Karpas-422 (cell line): ENCODE measurements at regions not wholly inside any gene's neighbourhood (a gene's known extent, or its start where the extent isn't known, plus 50 kb on each side); places are given as distances from the start of the nearest gene placed in this dataset.
"Not testable (repeated sequence)": the region's sequence is repeated elsewhere in the genome, so short reads cannot be mapped to it uniquely, and the experiment has no call there.

Experiments used
- DNase-seq: peaks from one replicate; pipeline ENCODE4 v3.0.0-alpha.2; 2015
- H2AFZ ChIP-seq: fragments of 200-600 bp; sonication (generic); 2 replicates; pipeline ENCODE4 v1.6.1; 2014; ENCODE audit warnings: antibody characterized with exemption, low read length, mixed read lengths
- H3K27ac ChIP-seq: fragments of 200-600 bp; sonication (generic); 2 replicates; pipeline ENCODE4 v1.5.1; 2014; ENCODE audit warnings: mild to moderate bottlenecking, low read length, moderate library complexity
- H3K27me3 ChIP-seq: fragments of 200-600 bp; sonication (generic); 2 replicates; pipeline ENCODE4 v1.6.1; 2014; ENCODE audit warnings: low read length, mixed read lengths
- H3K36me3 ChIP-seq: fragments of 200-600 bp; sonication (generic); 2 replicates; pipeline ENCODE4 v1.6.1; 2014; ENCODE audit warnings: low read length, mixed read lengths; ENCODE audit not compliant: insufficient read depth
- H3K4me1 ChIP-seq: fragments of 200-600 bp; sonication (generic); 2 replicates; pipeline ENCODE4 v1.6.1; 2014; ENCODE audit warnings: mild to moderate bottlenecking, low read length, mixed read lengths
- H3K4me2 ChIP-seq: fragments of 200-600 bp; sonication (generic); 2 replicates; pipeline ENCODE4 v1.6.1; 2014; ENCODE audit warnings: low read length, low read depth, mild to moderate bottlenecking; ENCODE audit not compliant: poor library complexity, severe bottlenecking
- H3K4me3 ChIP-seq: fragments of 200-600 bp; sonication (generic); 2 replicates; pipeline ENCODE4 v1.5.1; 2014; ENCODE audit warnings: mild to moderate bottlenecking, antibody characterized with exemption, low read length, mixed read lengths
- H3K79me2 ChIP-seq: fragments of 200-600 bp; sonication (generic); 2 replicates; pipeline ENCODE4 v1.6.1; 2014; ENCODE audit warnings: mild to moderate bottlenecking, low read length, mixed read lengths
- H3K9ac ChIP-seq: fragments of 200-600 bp; sonication (generic); 2 replicates; pipeline ENCODE4 v1.6.0; 2014; ENCODE audit warnings: low read length
- H3K9me2 ChIP-seq: fragments of 200-600 bp; sonication (generic), shearing (Covaris generic); replicated peaks from 2 replicates; pipeline ENCODE4 v1.6.0; 2014; ENCODE audit warnings: mild to moderate bottlenecking, low read length, moderate library complexity; ENCODE audit not compliant: insufficient read depth
- H3K9me3 ChIP-seq: fragments of 300-700, 200-600 bp; sonication (generic); 2 replicates; pipeline ENCODE4 v1.6.1; 2014; ENCODE audit warnings: low read length, mixed read lengths
- H4K20me1 ChIP-seq: fragments of 200-600 bp; sonication (generic); 2 replicates; pipeline ENCODE4 v1.6.1; 2014; ENCODE audit warnings: mild to moderate bottlenecking, antibody characterized with exemption, low read length, low read depth; ENCODE audit not compliant: insufficient read depth

DNA sequence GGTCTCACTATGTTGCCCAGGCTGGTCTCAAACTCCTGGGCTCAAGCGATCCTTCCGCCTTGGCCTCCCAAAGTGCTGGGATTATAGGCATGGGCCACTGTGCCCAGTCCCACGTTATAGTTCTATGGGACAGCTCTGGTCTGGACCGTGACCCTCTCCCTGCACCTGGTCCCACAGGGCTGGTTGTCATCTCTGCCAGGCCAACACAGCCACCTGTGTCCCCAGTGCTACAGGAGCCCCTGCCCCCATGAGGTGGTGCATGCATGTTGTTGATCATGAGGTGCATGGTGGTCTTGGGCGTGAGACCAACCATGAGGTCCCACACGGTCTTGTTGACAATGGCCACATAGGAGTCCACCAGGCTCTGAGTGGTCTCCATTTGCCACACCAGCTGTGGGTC lies 51.0 kb upstream of the UBE2Q2 start:
- H2AFZ ChIP-seq, H3K4me2 ChIP-seq, H3K9ac ChIP-seq, DNase-seq, H3K27me3 ChIP-seq, H3K4me3 ChIP-seq, H3K9me3 ChIP-seq, H3K9me2 ChIP-seq, H3K36me3 ChIP-seq, H3K27ac ChIP-seq, H4K20me1 ChIP-seq, H3K79me2 ChIP-seq, H3K4me1 ChIP-seq: not testable (repeated sequence)

- H3K9me2 ChIP-seq: no peaks in the 10 kb centered on the region
- H3K36me3 ChIP-seq: no peaks in the 10 kb centered on the region
- no peak overlapping the region for H3K9ac ChIP-seq
- DNase-seq: no peak
- no peak overlapping the region for H3K27ac ChIP-seq
- no peak overlapping the region for H3K4me2 ChIP-seq
- no peaks in the 10 kb centered on the region for H3K79me2 ChIP-seq
- H3K27me3 ChIP-seq: no peaks in the 10 kb centered on the region
- H2AFZ ChIP-seq: no peak overlapping the region
- H3K4me3 ChIP-seq: no peak overlapping the region
- no peaks in the 10 kb centered on the region for H3K4me1 ChIP-seq
- H3K9me3 ChIP-seq: no peaks in the 10 kb centered on the region
- H4K20me1 ChIP-seq: no peaks in the 10 kb centered on the region
Observed at GRCh38 chr15:75791337-75791713, 51.9 kb upstream of the UBE2Q2 start.

- no peak overlapping the region for H3K27ac ChIP-seq
- H3K36me3 ChIP-seq: no peaks in the 10 kb centered on the region
- H3K9ac ChIP-seq: no peak overlapping the region
- H3K9me3 ChIP-seq: no peaks in the 10 kb centered on the region
- H2AFZ ChIP-seq: no peak overlapping the region
- no peaks in the 10 kb centered on the region for H3K4me1 ChIP-seq
- no peak for DNase-seq
- H3K27me3 ChIP-seq: no peaks in the 10 kb centered on the region
- H3K4me3 ChIP-seq: no peak overlapping the region
- no peak overlapping the region for H3K4me2 ChIP-seq
- no peaks in the 10 kb centered on the region for H3K9me2 ChIP-seq
- H4K20me1 ChIP-seq: no peaks in the 10 kb centered on the region
- H3K79me2 ChIP-seq: no peaks in the 10 kb centered on the region
Observed at GRCh38 chr15:75790631-75791336, 52.5 kb upstream of the UBE2Q2 start.

DNA sequence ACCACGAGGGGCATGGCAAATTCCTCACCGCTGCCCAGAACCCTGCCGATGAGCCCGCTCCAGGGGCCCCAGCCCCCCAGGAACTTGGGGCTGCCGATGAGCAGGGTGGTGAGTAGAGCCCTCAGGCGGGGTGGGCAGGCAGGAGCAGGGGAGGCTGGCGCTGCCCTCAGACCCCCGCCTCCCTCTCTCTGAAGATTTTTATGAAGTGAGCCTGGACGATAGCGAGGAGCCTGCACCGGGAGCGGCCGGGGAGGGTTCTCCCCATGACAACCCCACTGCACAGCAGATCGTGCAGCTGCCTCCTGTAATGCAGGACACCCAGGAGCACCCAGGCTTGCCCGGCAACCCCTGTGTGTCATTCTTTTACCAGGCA lies 56.7 kb upstream of the UBE2Q2 start:
- Histone ChIP-seq H3K79me2 (no peaks in the 10 kb centered on the region), H3K4me1 (no peaks in the 10 kb centered on the region), H3K27ac (no peak overlapping the region), H3K9me3 (no peaks in the 10 kb centered on the region), H3K9me2 (no peaks in the 10 kb centered on the region), H3K4me3 (no peak overlapping the region), H3K36me3 (no peaks in the 10 kb centered on the region), H3K4me2 (no peak overlapping the region), H3K9ac (no peak overlapping the region), H2AFZ (no peak overlapping the region), H3K27me3 (no peaks in the 10 kb centered on the region), H4K20me1 (no peaks in the 10 kb centered on the region)
- no peak for DNase-seq

DNA sequence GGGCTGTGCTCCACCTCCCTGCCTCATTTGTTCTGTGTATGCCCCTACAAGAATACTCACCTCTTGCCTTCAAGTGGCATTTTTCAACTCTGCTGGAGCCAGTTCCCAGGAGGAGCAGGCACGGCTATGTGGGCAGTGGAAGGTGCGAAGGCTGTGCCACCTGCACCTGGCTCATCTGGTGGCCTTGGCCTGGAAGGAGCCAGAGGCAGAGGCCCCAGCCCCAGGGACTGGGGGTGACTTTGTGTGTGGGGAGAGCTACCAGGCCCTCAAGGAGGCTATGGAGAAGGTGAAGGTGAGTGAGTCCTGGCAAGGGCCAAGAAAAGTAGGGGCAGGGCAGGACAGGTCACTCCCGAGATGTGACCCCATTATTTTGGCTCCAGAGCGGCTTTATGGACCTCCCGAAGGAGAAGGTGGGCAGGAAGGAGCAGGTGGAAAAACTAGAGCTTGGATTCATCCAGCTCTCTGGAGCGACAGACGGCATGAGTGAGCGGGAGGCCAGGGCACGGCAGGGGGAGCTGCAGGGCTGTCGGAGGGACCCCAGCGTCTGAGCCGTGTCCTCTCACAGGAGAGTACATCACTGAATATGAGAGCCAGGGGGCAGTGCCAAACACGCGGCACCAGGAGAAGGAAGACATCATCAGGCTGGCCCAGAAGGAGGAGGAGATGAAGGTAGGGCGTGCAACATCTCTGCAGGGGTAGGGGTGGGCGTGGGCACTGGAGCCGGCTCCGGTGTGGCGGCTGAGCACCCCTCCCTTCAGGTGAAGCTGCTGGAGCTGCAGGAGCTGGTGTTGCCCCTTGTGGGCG lies 57.3 kb upstream of the UBE2Q2 start:
- no peaks in the 10 kb centered on the region for H3K36me3 ChIP-seq
- no peak overlapping the region for H3K27ac ChIP-seq
- H3K27me3 ChIP-seq: no peaks in the 10 kb centered on the region
- H3K4me1 ChIP-seq: no peaks in the 10 kb centered on the region
- H3K9ac ChIP-seq: no peak overlapping the region
- DNase-seq: no peak
- no peaks in the 10 kb centered on the region for H4K20me1 ChIP-seq
- no peak overlapping the region for H3K4me3 ChIP-seq
- H2AFZ ChIP-seq: no peak overlapping the region
- H3K9me3 ChIP-seq: no peaks in the 10 kb centered on the region
- no peaks in the 10 kb centered on the region for H3K9me2 ChIP-seq
- H3K79me2 ChIP-seq: no peaks in the 10 kb centered on the region
- no peak overlapping the region for H3K4me2 ChIP-seq

DNA sequence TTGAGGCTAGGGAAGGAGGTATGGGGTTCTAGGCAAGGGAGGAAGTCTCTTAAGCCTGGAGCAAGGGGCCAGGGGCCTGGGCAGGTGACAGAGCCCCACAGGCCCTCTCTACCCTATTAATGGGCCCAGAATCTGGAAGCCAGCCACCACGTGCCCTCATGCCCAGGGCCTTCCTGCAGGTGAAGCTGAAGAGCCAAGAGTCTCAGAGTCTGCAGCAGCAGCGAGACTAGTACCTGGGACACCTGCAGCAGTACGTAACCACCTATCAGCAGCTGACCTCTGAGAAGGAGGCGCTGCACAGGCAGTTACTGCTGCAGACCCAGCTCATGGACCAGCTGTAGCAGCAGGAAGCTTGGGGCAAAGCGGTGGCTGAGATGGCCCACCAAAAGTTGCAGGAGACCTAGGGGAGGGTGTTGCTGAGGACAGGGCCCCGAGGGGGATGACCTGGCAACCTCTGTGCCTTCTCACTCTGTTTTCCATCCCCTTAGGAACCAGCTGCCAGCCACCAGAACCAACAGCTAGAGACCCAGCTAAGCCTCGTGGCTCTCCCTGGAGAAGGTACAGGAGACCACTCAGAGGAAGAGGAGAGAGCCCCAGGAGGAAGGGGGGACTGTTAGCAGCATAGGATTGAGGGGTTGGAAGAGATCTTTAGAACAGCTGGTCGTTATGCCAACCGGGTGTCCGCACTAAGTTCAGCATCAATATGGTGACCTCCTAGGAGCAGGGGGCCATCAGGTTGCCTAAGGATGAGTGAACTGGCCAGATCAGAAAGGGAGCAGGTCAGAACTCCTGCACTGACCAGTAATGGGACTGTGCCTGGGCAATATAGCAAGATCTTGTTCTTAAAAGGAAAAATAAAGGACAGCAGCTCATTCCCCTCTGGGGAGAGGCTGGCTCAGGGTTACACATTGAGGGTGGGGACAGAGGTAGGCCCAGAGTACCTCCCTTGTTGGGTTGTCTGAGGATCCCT lies 58.5 kb upstream of the UBE2Q2 start:
- H3K4me3 ChIP-seq, H3K4me1 ChIP-seq, H3K9me3 ChIP-seq, H3K36me3 ChIP-seq, H2AFZ ChIP-seq, H3K27me3 ChIP-seq, H3K9me2 ChIP-seq, H3K79me2 ChIP-seq, H3K4me2 ChIP-seq, H3K9ac ChIP-seq, DNase-seq, H4K20me1 ChIP-seq, H3K27ac ChIP-seq: not testable (repeated sequence)

- H3K36me3 ChIP-seq, H3K79me2 ChIP-seq, H2AFZ ChIP-seq, H3K9me2 ChIP-seq, H3K4me2 ChIP-seq, H3K4me1 ChIP-seq, H3K9ac ChIP-seq, H3K4me3 ChIP-seq, H3K9me3 ChIP-seq, H3K27me3 ChIP-seq, H4K20me1 ChIP-seq, H3K27ac ChIP-seq, DNase-seq: not testable (repeated sequence)
Observed at GRCh38 chr15:75783566-75783965, 59.7 kb upstream of the UBE2Q2 start.

- Histone ChIP-seq H3K79me2 (no peaks in the 10 kb centered on the region), H3K9ac (no peak overlapping the region), H3K4me2 (no peak overlapping the region), H2AFZ (no peak overlapping the region), H3K27me3 (no peaks in the 10 kb centered on the region), H4K20me1 (no peaks in the 10 kb centered on the region), H3K9me3 (no peaks in the 10 kb centered on the region), H3K4me1 (no peaks in the 10 kb centered on the region), H3K27ac (no peak overlapping the region), H3K4me3 (no peak overlapping the region), H3K36me3 (no peaks in the 10 kb centered on the region), H3K9me2 (no peaks in the 10 kb centered on the region)
- DNase-seq: no peak
Observed at GRCh38 chr15:75782926-75783325, 60.3 kb upstream of the UBE2Q2 start.
